HEK293 (cell line): ENCODE measurements at regions not wholly inside any gene's neighbourhood (a gene's known extent, or its start where the extent isn't known, plus 50 kb on each side); places are given as distances from the start of the nearest gene placed in this dataset.

Experiments
- CTCF ChIP-seq: fragments of 450-650 bp; formaldehyde crosslinking; IDR thresholded peaks from 2 replicates; pipeline ENCODE4 v1.5.1; 2016; ENCODE audit warnings: missing biosample characterization, missing genetic modification characterization
- KLF10 ChIP-seq: fragments of 450-650 bp; IDR thresholded peaks from 2 replicates; pipeline ENCODE4 v1.5.1; 2018; ENCODE audit warnings: missing biosample characterization, mild to moderate bottlenecking, missing genetic modification characterization
- PRDM10 ChIP-seq: fragments of 450-650 bp; formaldehyde crosslinking; IDR thresholded peaks from 2 replicates; pipeline ENCODE4 v1.5.1; 2016; ENCODE audit warnings: missing biosample characterization, missing genetic modification characterization
- REST ChIP-seq: fragments of 450-650 bp; formaldehyde crosslinking; IDR thresholded peaks from 2 replicates; pipeline ENCODE4 v1.5.1; 2016; ENCODE audit warnings: missing biosample characterization, missing genetic modification characterization
- TCF7L2 ChIP-seq: IDR thresholded peaks from 2 replicates; pipeline ENCODE4 v1.6.1; 2011; ENCODE audit warnings: low read depth, mild to moderate bottlenecking, inconsistent platforms, low read length, moderate library complexity, borderline replicate concordance
- YY1 ChIP-seq: fragments of 450-650 bp; formaldehyde crosslinking; IDR thresholded peaks from 2 replicates; pipeline ENCODE4 v1.5.1; 2018; ENCODE audit warnings: missing biosample characterization, missing genetic modification characterization
- ZBTB49 ChIP-seq: fragments of 450-650 bp; formaldehyde crosslinking; IDR thresholded peaks from 2 replicates; pipeline ENCODE4 v1.5.1; 2016; ENCODE audit warnings: missing biosample characterization, missing genetic modification characterization, low read depth
- ZBTB7A ChIP-seq: fragments of 450-650 bp; formaldehyde crosslinking; IDR thresholded peaks from 2 replicates; pipeline ENCODE4 v1.5.1; 2016; ENCODE audit warnings: low read depth, missing biosample characterization, missing genetic modification characterization
- ZNF133 ChIP-seq: fragments of 450-650 bp; formaldehyde crosslinking; IDR thresholded peaks from 2 replicates; pipeline ENCODE4 v1.5.1; 2016; ENCODE audit warnings: missing biosample characterization, missing genetic modification characterization
- ZNF175 ChIP-seq: fragments of 450-650 bp; formaldehyde crosslinking; IDR thresholded peaks from 2 replicates; pipeline ENCODE4 v1.5.1; 2016; ENCODE audit warnings: missing biosample characterization, missing genetic modification characterization
- ZNF274 ChIP-seq, 2 experiments: fragments of 200-500 bp in 1 of 2; fragments of 450-650 bp in 1 of 2; sonication (Bioruptor generic) in 1 of 2; formaldehyde crosslinking in 1 of 2; IDR thresholded peaks; 2 replicates each; pipeline versions ENCODE4 v1.5.1 to v1.6.1; 2014 to 2016; ENCODE audit warnings: borderline replicate concordance in 1 of 2, inconsistent platforms in 1 of 2, low read length in 1 of 2, missing biosample characterization in 1 of 2, missing genetic modification characterization in 1 of 2
- ZNF426 ChIP-seq: fragments of 450-650 bp; formaldehyde crosslinking; IDR thresholded peaks from 2 replicates; pipeline ENCODE4 v1.5.1; 2017; ENCODE audit warnings: missing biosample characterization, missing genetic modification characterization, mild to moderate bottlenecking, inconsistent platforms, moderate library complexity
- ZNF473 ChIP-seq: fragments of 450-650 bp; formaldehyde crosslinking; IDR thresholded peaks from 2 replicates; pipeline ENCODE4 v1.5.1; 2017; ENCODE audit warnings: missing biosample characterization, missing genetic modification characterization

GRCh38 chr20:19047040-19047950 is 165.1 kb upstream of the SLC24A3 start:
- TF ChIP-seq PRDM10 (tag by site-specific recombination): no peak
- no peak for TF ChIP-seq ZNF473 (tag by site-specific recombination)
- TF ChIP-seq ZNF175 (tag by site-specific recombination): no peak
- TF ChIP-seq ZNF133 (tag by site-specific recombination): no peak
- no peak for TF ChIP-seq CTCF (tag by site-specific recombination)
- no peak for TF ChIP-seq ZNF426
- TF ChIP-seq REST (tag by site-specific recombination): no peak
- TF ChIP-seq YY1: no peak
- no peak for TF ChIP-seq KLF10 (tag by site-specific recombination)
- no peak for TF ChIP-seq ZBTB49 (tag by site-specific recombination)
- no peak for TF ChIP-seq ZBTB7A (tag by site-specific recombination)
- TF ChIP-seq TCF7L2: no peak
- no peak for TF ChIP-seq ZNF274 (IDR thresholded peaks at IDR 0.05; ENCODE audit: low read length)
- TF ChIP-seq ZNF274 (tag by site-specific recombination; IDR thresholded peaks at IDR 0.05; ENCODE audit: borderline replicate concordance): no peak
